GM23248 (cell line): ENCODE measurements at regions not wholly inside any gene's neighbourhood (a gene's known extent, or its start where the extent isn't known, plus 50 kb on each side); places are given as distances from the start of the nearest gene placed in this dataset.
"Not testable (repeated sequence)": the region's sequence is repeated elsewhere in the genome, so short reads cannot be mapped to it uniquely, and the experiment has no call there.

ENCODE experiments used
- DNase-seq: peaks from one replicate; pipeline ENCODE4 v3.0.0-alpha.2; 2015
- H2AFZ ChIP-seq: fragments of 200-600 bp; sonication (generic); 2 replicates; pipeline ENCODE4 v1.6.1; 2016; ENCODE audit warnings: antibody characterized with exemption
- H3F3A ChIP-seq: fragments of 200-600 bp; sonication (generic); 2 replicates; pipeline ENCODE4 v1.6.1; 2016; ENCODE audit warnings: mild to moderate bottlenecking, antibody characterized with exemption, mixed run types; ENCODE audit not compliant: insufficient read depth
- H3K27ac ChIP-seq: fragments of 200-600 bp; sonication (generic); 2 replicates; pipeline ENCODE4 v1.5.1; 2016; ENCODE audit warnings: mild to moderate bottlenecking
- H3K27me3 ChIP-seq: fragments of 200-600 bp; sonication (generic); replicated peaks from 2 replicates; pipeline ENCODE4 v1.6.1; 2016; ENCODE audit warnings: mild to moderate bottlenecking; ENCODE audit not compliant: insufficient read depth
- H3K36me3 ChIP-seq: fragments of 200-600 bp; sonication (generic); 2 replicates; pipeline ENCODE4 v1.6.1; 2016; ENCODE audit warnings: low read depth, mild to moderate bottlenecking
- H3K4me1 ChIP-seq: fragments of 200-600 bp; sonication (generic); 2 replicates; pipeline ENCODE4 v1.6.1; 2016; ENCODE audit warnings: mild to moderate bottlenecking; ENCODE audit not compliant: insufficient read depth
- H3K4me2 ChIP-seq: fragments of 200-600 bp; sonication (generic); one replicate; pipeline ENCODE4 v1.6.1; 2016; ENCODE audit warnings: mild to moderate bottlenecking; ENCODE audit not compliant: unreplicated experiment
- H3K4me3 ChIP-seq: fragments of 200-600 bp; sonication (generic); 2 replicates; pipeline ENCODE4 v1.5.1; 2016; ENCODE audit warnings: mild to moderate bottlenecking
- H3K79me2 ChIP-seq: fragments of 200-600 bp; sonication (generic); 2 replicates; pipeline ENCODE4 v1.6.1; 2016; ENCODE audit warnings: mild to moderate bottlenecking; ENCODE audit not compliant: insufficient read depth
- H3K9ac ChIP-seq: fragments of 200-600 bp; sonication (generic); 2 replicates; pipeline ENCODE4 v1.6.1; 2016; ENCODE audit warnings: mild to moderate bottlenecking
- H3K9me2 ChIP-seq: fragments of 200-600 bp; sonication (generic); 2 replicates; pipeline ENCODE4 v1.6.1; 2016; ENCODE audit warnings: mixed run types, mild to moderate bottlenecking, moderate library complexity; ENCODE audit not compliant: insufficient read depth
- H3K9me3 ChIP-seq: fragments of 200-600 bp; sonication (generic); one replicate; pipeline ENCODE4 v1.6.1; 2017; ENCODE audit warnings: low read depth
- H4K20me1 ChIP-seq: fragments of 200-600 bp; sonication (generic); 2 replicates; pipeline ENCODE4 v1.6.0; 2016; ENCODE audit not compliant: insufficient read depth
- EZH2 ChIP-seq: fragments of 200-600 bp; sonication (generic); IDR thresholded peaks from 2 replicates; pipeline ENCODE4 v1.6.1; 2018; ENCODE audit warnings: antibody characterized with exemption, mild to moderate bottlenecking; ENCODE audit not compliant: insufficient read depth, poor library complexity, severe bottlenecking
- EZH2phosphoT487 ChIP-seq: fragments of 200-600 bp; sonication (generic); IDR thresholded peaks from 2 replicates; pipeline ENCODE4 v1.6.1; 2018; ENCODE audit warnings: antibody characterized with exemption, moderate library complexity, mild to moderate bottlenecking, low read depth; ENCODE audit not compliant: insufficient read depth
- WGBS, 2 experiments: methylation state at CpG; one replicate each; pipeline ENCODE4 v1.1.6; 2015 to 2017; ENCODE audit warnings: low lambda C conversion rate in 2 of 2, low coverage in 1 of 2; ENCODE audit errors: missing lambda C conversion rate in 2 of 2; 5-methylcytosine and 5-hydroxymethylcytosine counted together
- in situ Hi-C: fragments of 300-500 bp; cut with MboI; formaldehyde crosslinking; loops from 2 replicates; pipeline ENCODE4 v1.15.0; 2020

DNA sequence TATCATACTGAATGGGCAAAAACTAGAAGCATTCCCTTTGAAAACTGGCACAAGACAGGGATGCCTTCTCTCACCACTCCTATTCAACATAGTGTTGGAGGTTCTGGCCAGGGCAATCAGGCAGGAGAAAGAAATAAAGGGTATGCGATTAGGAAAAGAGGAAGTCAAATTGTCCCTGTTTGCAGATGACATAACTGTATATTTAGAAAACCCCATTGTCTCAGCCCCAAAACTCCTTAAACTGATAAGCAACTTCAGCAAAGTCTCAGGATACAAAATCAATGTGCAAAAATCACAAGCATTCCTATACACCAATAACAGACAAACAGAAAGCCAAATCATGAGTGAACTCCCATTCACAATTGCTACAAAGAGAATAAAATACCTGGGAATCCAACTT, 52.5 kb upstream of the CCDC71L start:
- H3K4me2 ChIP-seq, H3K27me3 ChIP-seq, H3K79me2 ChIP-seq, H4K20me1 ChIP-seq, H2AFZ ChIP-seq, H3K9me2 ChIP-seq, DNase-seq, H3K36me3 ChIP-seq, H3K4me3 ChIP-seq, H3K27ac ChIP-seq, H3K9me3 ChIP-seq, H3K9ac ChIP-seq, in situ Hi-C loops: not testable (repeated sequence)
- Histone ChIP-seq H3K4me1 (peaks cover 17% of the 10 kb centered on the region), H3F3A (peaks cover 31% of the 10 kb centered on the region)
- 89 to 95% methylated on average over 1 of the region's 1 CpG for WGBS, 2 experiments

GRCh38 chr7:106714590-106715442, 53.9 kb upstream of the CCDC71L start:
- H4K20me1 ChIP-seq, H3K9ac ChIP-seq, H2AFZ ChIP-seq, H3K27me3 ChIP-seq, H3K79me2 ChIP-seq, H3K4me3 ChIP-seq, H3K4me2 ChIP-seq, in situ Hi-C loops, H3K9me3 ChIP-seq, H3K36me3 ChIP-seq, H3K9me2 ChIP-seq: not testable (repeated sequence)
- DNase-seq: peak; percentile 55
- 59% methylated on average over 6 of the region's 6 CpGs for WGBS, 2 experiments
- peaks cover 41% of the 10 kb centered on the region for H3F3A ChIP-seq
- peak overlapping the region; percentile 24 for H3K27ac ChIP-seq
- peak; percentile 62; the same call in 1 of the 2 replicates for TF ChIP-seq EZH2phosphoT487
- peaks cover 30% of the 10 kb centered on the region for H3K4me1 ChIP-seq

GRCh38 chr7:106715730-106716129, 54.8 kb upstream of the CCDC71L start:
- Histone ChIP-seq H3K9me3 (no peaks in the 10 kb centered on the region), H3K79me2 (no peaks in the 10 kb centered on the region), H3K36me3 (no peaks in the 10 kb centered on the region; the same call in 1 of the 2 replicates), H3F3A (peaks cover 41% of the 10 kb centered on the region), H3K27ac (no peak overlapping the region), H2AFZ (no peak overlapping the region), H3K4me3 (no peak overlapping the region), H3K4me2 (no peak overlapping the region), H3K9ac (no peak overlapping the region), H4K20me1 (no peaks in the 10 kb centered on the region), H3K9me2 (no peaks in the 10 kb centered on the region), H3K4me1 (peaks cover 33% of the 10 kb centered on the region), H3K27me3 (no peaks in the 10 kb centered on the region)
- 99 to 100% methylated on average over 2 of the region's 2 CpGs for WGBS, 2 experiments
- no peak for DNase-seq
- in situ Hi-C loops: no loop called here
- TF ChIP-seq EZH2 (no peak), EZH2phosphoT487 (no peak)

DNA sequence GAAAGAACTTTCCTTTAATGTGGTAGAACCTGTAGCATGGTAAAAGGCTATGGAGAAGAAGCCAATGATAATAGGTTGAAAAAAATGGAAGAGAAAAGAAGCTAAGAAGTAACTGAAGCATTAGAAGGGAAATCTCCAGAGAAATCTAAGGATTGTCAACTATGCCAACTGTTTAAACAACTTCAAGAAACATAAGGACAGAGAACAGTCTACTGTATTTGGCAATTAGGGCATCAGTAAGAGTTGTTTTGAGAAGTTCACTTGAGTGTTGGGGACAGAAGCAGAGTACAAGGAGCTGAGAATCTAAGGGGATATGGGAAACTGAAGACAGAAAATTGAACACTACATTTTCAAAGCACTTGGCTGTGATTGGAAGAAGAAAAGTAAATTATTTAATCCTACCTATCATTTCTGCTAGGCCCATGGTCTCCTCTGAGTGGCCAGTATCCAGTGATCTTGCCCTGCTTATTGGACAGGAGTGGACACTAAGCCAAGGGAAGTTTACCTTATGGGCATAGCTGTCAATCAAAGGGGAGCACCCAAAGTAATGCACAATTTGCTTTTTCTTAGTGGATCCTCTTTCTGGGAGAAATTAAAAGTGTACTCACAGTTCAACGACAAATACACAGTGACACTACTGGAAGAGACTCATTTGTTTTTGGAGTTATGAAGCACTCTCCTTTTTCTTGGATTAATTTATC, 56.4 kb upstream of the CCDC71L start:
- H2AFZ ChIP-seq: no peak overlapping the region
- in situ Hi-C loops: no loop called here
- no peaks in the 10 kb centered on the region for H3K79me2 ChIP-seq
- TF ChIP-seq EZH2 (no peak), EZH2phosphoT487 (no peak)
- H4K20me1 ChIP-seq: no peaks in the 10 kb centered on the region
- no peaks in the 10 kb centered on the region for H3K9me2 ChIP-seq
- WGBS, 2 experiments: 41 to 48% methylated on average over 1 of the region's 1 CpG
- peak overlapping the region; percentile 95 for H3K27ac ChIP-seq
- no peaks in the 10 kb centered on the region for H3K27me3 ChIP-seq
- peaks cover 41% of the 10 kb centered on the region for H3F3A ChIP-seq
- DNase-seq: no peak
- H3K36me3 ChIP-seq: no peaks in the 10 kb centered on the region; the same call in 1 of the 2 replicates
- H3K4me2 ChIP-seq: peak overlapping the region; percentile 34
- H3K9ac ChIP-seq: peak overlapping the region; percentile 23; the same call in 1 of the 2 replicates
- H3K9me3 ChIP-seq: no peaks in the 10 kb centered on the region
- peaks cover 36% of the 10 kb centered on the region for H3K4me1 ChIP-seq
- H3K4me3 ChIP-seq: no peak overlapping the region
